SK-N-SH (cell line): ENCODE measurements at regions not wholly inside any gene's neighbourhood (a gene's known extent, or its start where the extent isn't known, plus 50 kb on each side); places are given as distances from the start of the nearest gene placed in this dataset.

ENCODE experiments used
- CTCF ChIA-PET: fragments of 300-600, 350-600 bp; formaldehyde crosslinking; extraction: SDS; loops from one replicate; lab custom pipeline; 2021; lab: Yijun Ruan, JAX
- POLR2A ChIA-PET: fragments of 350-600 bp; sonication (Branson Sonifier 250); formaldehyde crosslinking; extraction: SDS; loops from one replicate; lab custom pipeline; 2020; ENCODE audit warnings: antibody characterized with exemption, inconsistent platforms; lab: Yijun Ruan, JAX
- DNase-seq: peaks from one replicate; pipeline ENCODE4 v3.0.0; 2012
- H2AFZ ChIP-seq: fragments of 200-600 bp; sonication (generic); 2 replicates; pipeline ENCODE4 v1.8.1; 2016; ENCODE audit warnings: antibody characterized with exemption, mild to moderate bottlenecking, low read depth
- H3F3A ChIP-seq: fragments of 200-600 bp; sonication (generic); replicated peaks from 2 replicates; pipeline ENCODE3; 2016; ENCODE audit warnings: antibody characterized with exemption, mild to moderate bottlenecking; ENCODE audit not compliant: insufficient read depth
- H3K27ac ChIP-seq, 2 experiments: fragments of 200-500 bp in 1 of 2; fragments of 200-600 bp in 1 of 2; sonication (Bioruptor generic) in 1 of 2; sonication (generic), shearing (Covaris generic) in 1 of 2; 2 replicates each; pipeline versions ENCODE4 v1.5.1 to v1.6.1; 2014 to 2016; ENCODE audit warnings: low read depth in 2 of 2, inconsistent platforms in 1 of 2, low read length in 1 of 2, mild to moderate bottlenecking in 1 of 2, mixed read lengths in 1 of 2
- H3K27me3 ChIP-seq: fragments of 200-600 bp; sonication (generic), shearing (Covaris generic); 2 replicates; pipeline ENCODE4 v1.6.1; 2016; ENCODE audit warnings: mixed run types; ENCODE audit not compliant: insufficient read depth
- H3K36me3 ChIP-seq, 2 experiments: fragments of 200-500 bp in 1 of 2; fragments of 200-600 bp in 1 of 2; sonication (Bioruptor generic) in 1 of 2; sonication (generic) in 1 of 2; replicated peaks in 1 of 2; 2 replicates each; pipeline versions ENCODE3 to v1.5.1; 2014 to 2016; ENCODE audit warnings: low read length in 1 of 2, mild to moderate bottlenecking in 1 of 2; ENCODE audit not compliant: insufficient read depth in 2 of 2, control insufficient read depth in 1 of 2
- H3K4me1 ChIP-seq, 2 experiments: fragments of 200-500 bp in 1 of 2; fragments of 200-600 bp in 1 of 2; sonication (Bioruptor generic) in 1 of 2; sonication (generic), shearing (Covaris generic) in 1 of 2; 2 replicates each; pipeline versions ENCODE4 v1.5.1 to v1.6.1; 2014 to 2016; ENCODE audit warnings: low read depth in 1 of 2, low read length in 1 of 2, mixed run types in 1 of 2; ENCODE audit not compliant: insufficient read depth in 2 of 2, control insufficient read depth in 1 of 2
- H3K4me2 ChIP-seq: fragments of 200-600 bp; sonication (generic), shearing (Covaris generic); 2 replicates; pipeline ENCODE4 v1.6.1; 2017; ENCODE audit warnings: mixed run types
- H3K4me3 ChIP-seq, 2 experiments: fragments of 200-500 bp in 1 of 2; fragments of 200-600 bp in 1 of 2; sonication (Bioruptor generic) in 1 of 2; sonication (generic), shearing (Covaris generic) in 1 of 2; 2 replicates each; pipeline versions ENCODE4 v1.5.1 to v1.8.1; 2014 to 2016; ENCODE audit warnings: low read depth in 2 of 2, inconsistent platforms in 1 of 2, low read length in 1 of 2, mild to moderate bottlenecking in 1 of 2, mixed read lengths in 1 of 2, moderate library complexity in 1 of 2
- H3K79me2 ChIP-seq: fragments of 200-600 bp; sonication (generic); 2 replicates; pipeline ENCODE4 v1.8.1; 2017; ENCODE audit warnings: mild to moderate bottlenecking; ENCODE audit not compliant: insufficient read depth
- H3K9ac ChIP-seq: fragments of 200-600 bp; sonication (generic); 2 replicates; pipeline ENCODE4 v1.6.1; 2017; ENCODE audit warnings: mixed run types
- H3K9me2 ChIP-seq: fragments of 200-600 bp; sonication (generic); 2 replicates; pipeline ENCODE4 v1.6.1; 2017; ENCODE audit warnings: mixed run types
- H3K9me3 ChIP-seq: fragments of 200-600 bp; sonication (generic); 2 replicates; pipeline ENCODE4 v1.6.1; 2017; ENCODE audit warnings: mixed run types, mild to moderate bottlenecking, moderate library complexity
- H4K20me1 ChIP-seq: fragments of 200-600 bp; sonication (generic); 2 replicates; pipeline ENCODE4 v1.6.1; 2017; ENCODE audit warnings: mild to moderate bottlenecking, mixed run types; ENCODE audit not compliant: insufficient read depth
- EZH2phosphoT487 ChIP-seq: fragments of 200-600 bp; sonication (generic); IDR thresholded peaks from 2 replicates; pipeline ENCODE4 v1.6.1; 2017; ENCODE audit warnings: low read depth, mixed run types, mild to moderate bottlenecking, antibody characterized with exemption, moderate library complexity, borderline replicate concordance
- GABPA ChIP-seq: IDR thresholded peaks from 2 replicates; pipeline ENCODE4 v1.4.0; 2012; ENCODE audit warnings: low read depth, mild to moderate bottlenecking
- GATA2 ChIP-seq: sonication (generic); formaldehyde crosslinking; IDR thresholded peaks from 2 replicates; pipeline ENCODE4 v1.5.0; 2020; ENCODE audit warnings: mild to moderate bottlenecking, missing genetic modification reagents
- MXI1 ChIP-seq: IDR thresholded peaks from 2 replicates; pipeline ENCODE4 v1.6.1; 2012; ENCODE audit warnings: mild to moderate bottlenecking, low read depth, low read length, improper control_type of control experiment
- POLR2AphosphoS5 ChIP-seq: IDR thresholded peaks from 2 replicates; pipeline ENCODE4 v1.6.1; 2012; ENCODE audit warnings: low read depth, low read length
- SMC3 ChIP-seq: IDR thresholded peaks from 2 replicates; pipeline ENCODE4 v1.6.1; 2012; ENCODE audit warnings: low read depth, low read length, improper control_type of control experiment
- TAF1 ChIP-seq: IDR thresholded peaks from 2 replicates; pipeline ENCODE4 v1.6.1; 2012; ENCODE audit warnings: low read depth, mild to moderate bottlenecking, low read length, moderate library complexity, borderline replicate concordance
- TCF12 ChIP-seq: IDR thresholded peaks from 2 replicates; pipeline ENCODE4 v1.4.0; 2012
- YY1 ChIP-seq: IDR thresholded peaks from 2 replicates; pipeline ENCODE4 v1.4.0; 2012; ENCODE audit warnings: low read depth, mild to moderate bottlenecking
- ZBTB33 ChIP-seq: IDR thresholded peaks from 2 replicates; pipeline ENCODE4 v1.4.0; 2012; ENCODE audit warnings: low read depth, borderline replicate concordance
- WGBS: methylation state at CpG from one replicate; pipeline ENCODE4 v1.1.6; 2017; ENCODE audit warnings: low lambda C conversion rate; 5-methylcytosine and 5-hydroxymethylcytosine counted together
- TF ChIP-seq, protein P1 (sequence below): fragments of 200-600 bp; sonication (generic); IDR thresholded peaks from 2 replicates; pipeline ENCODE4 v1.6.1; 2017; ENCODE audit warnings: antibody characterized with exemption, mild to moderate bottlenecking, moderate library complexity
- TF ChIP-seq, protein P2 (sequence below): IDR thresholded peaks from 2 replicates; pipeline ENCODE4 v1.4.0; 2012; ENCODE audit warnings: low read depth, borderline replicate concordance
- TF ChIP-seq, protein P3 (sequence below): IDR thresholded peaks from 2 replicates; pipeline ENCODE4; 2012
- TF ChIP-seq, protein P4 (sequence below): fragments of 150-350 bp; IDR thresholded peaks from 2 replicates; pipeline ENCODE4 v1.6.1; 2016; ENCODE audit warnings: mild to moderate bottlenecking, low read depth, low read length
- TF ChIP-seq, protein P5 (sequence below): IDR thresholded peaks from 2 replicates; pipeline ENCODE4 v1.4.0; 2012; ENCODE audit warnings: low read depth

GRCh38 chr10:63887023-63887589 lies 365.9 kb downstream of the REEP3 start:
- POLR2A ChIA-PET: no interaction called here
- WGBS: 87% methylated on average over 11 of the region's 11 CpGs
- H3K9ac ChIP-seq: no peak overlapping the region
- no peak for TF ChIP-seq ZBTB33
- TF ChIP-seq, protein P1, sequence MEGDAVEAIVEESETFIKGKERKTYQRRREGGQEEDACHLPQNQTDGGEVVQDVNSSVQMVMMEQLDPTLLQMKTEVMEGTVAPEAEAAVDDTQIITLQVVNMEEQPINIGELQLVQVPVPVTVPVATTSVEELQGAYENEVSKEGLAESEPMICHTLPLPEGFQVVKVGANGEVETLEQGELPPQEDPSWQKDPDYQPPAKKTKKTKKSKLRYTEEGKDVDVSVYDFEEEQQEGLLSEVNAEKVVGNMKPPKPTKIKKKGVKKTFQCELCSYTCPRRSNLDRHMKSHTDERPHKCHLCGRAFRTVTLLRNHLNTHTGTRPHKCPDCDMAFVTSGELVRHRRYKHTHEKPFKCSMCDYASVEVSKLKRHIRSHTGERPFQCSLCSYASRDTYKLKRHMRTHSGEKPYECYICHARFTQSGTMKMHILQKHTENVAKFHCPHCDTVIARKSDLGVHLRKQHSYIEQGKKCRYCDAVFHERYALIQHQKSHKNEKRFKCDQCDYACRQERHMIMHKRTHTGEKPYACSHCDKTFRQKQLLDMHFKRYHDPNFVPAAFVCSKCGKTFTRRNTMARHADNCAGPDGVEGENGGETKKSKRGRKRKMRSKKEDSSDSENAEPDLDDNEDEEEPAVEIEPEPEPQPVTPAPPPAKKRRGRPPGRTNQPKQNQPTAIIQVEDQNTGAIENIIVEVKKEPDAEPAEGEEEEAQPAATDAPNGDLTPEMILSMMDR: no peak; the same call in 1 of the 2 replicates
- no peak for TF ChIP-seq MXI1
- no peak for TF ChIP-seq GABPA
- no peak for TF ChIP-seq TAF1
- TF ChIP-seq YY1: no peak
- no peak overlapping the region for H2AFZ ChIP-seq
- H3K4me1 ChIP-seq: no peaks in the 10 kb centered on the region
- no peak overlapping the region for H3K27ac ChIP-seq
- CTCF ChIA-PET: interaction anchor here (0.9 to 1.9 kb wide), 3 partner anchors 15 to 90 kb away, joined by 4 to 12 read pairs (median 7); no protein-coding TSS in a partner anchor
- no peaks in the 10 kb centered on the region for H3K79me2 ChIP-seq
- H3K9me3 ChIP-seq: no peaks in the 10 kb centered on the region
- H3K4me3 ChIP-seq: no peak overlapping the region
- H4K20me1 ChIP-seq: no peaks in the 10 kb centered on the region
- H3K4me2 ChIP-seq: no peak overlapping the region
- no peak for DNase-seq
- H3K27me3 ChIP-seq: no peaks in the 10 kb centered on the region
- H3K9me2 ChIP-seq: no peaks in the 10 kb centered on the region
- no peaks in the 10 kb centered on the region for H3F3A ChIP-seq
- H3K36me3 ChIP-seq: no peaks in the 10 kb centered on the region

- no peaks in the 10 kb centered on the region for H3F3A ChIP-seq
- H3K27me3 ChIP-seq: no peaks in the 10 kb centered on the region
- CTCF ChIA-PET: interaction anchor here (1.9 kb wide), 1 partner anchor 21 kb away, joined by 12 read pairs; no protein-coding TSS in a partner anchor
- H3K9me2 ChIP-seq: no peaks in the 10 kb centered on the region
- no peak for DNase-seq
- H3K36me3 ChIP-seq: no peaks in the 10 kb centered on the region
- no peak overlapping the region for H3K4me2 ChIP-seq
- H3K4me1 ChIP-seq: no peaks in the 10 kb centered on the region
- POLR2A ChIA-PET: no interaction called here
- H3K9me3 ChIP-seq: no peaks in the 10 kb centered on the region
- WGBS: 58% methylated on average over 5 of the region's 5 CpGs
- H3K4me3 ChIP-seq: no peak overlapping the region
- no peak overlapping the region for H3K27ac ChIP-seq
- H4K20me1 ChIP-seq: no peaks in the 10 kb centered on the region
- no peak overlapping the region for H2AFZ ChIP-seq
- H3K79me2 ChIP-seq: no peaks in the 10 kb centered on the region
- H3K9ac ChIP-seq: no peak overlapping the region
- TF ChIP-seq, protein P2, sequence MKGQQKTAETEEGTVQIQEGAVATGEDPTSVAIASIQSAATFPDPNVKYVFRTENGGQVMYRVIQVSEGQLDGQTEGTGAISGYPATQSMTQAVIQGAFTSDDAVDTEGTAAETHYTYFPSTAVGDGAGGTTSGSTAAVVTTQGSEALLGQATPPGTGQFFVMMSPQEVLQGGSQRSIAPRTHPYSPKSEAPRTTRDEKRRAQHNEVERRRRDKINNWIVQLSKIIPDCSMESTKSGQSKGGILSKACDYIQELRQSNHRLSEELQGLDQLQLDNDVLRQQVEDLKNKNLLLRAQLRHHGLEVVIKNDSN: no peak
- TF ChIP-seq, protein P3, sequence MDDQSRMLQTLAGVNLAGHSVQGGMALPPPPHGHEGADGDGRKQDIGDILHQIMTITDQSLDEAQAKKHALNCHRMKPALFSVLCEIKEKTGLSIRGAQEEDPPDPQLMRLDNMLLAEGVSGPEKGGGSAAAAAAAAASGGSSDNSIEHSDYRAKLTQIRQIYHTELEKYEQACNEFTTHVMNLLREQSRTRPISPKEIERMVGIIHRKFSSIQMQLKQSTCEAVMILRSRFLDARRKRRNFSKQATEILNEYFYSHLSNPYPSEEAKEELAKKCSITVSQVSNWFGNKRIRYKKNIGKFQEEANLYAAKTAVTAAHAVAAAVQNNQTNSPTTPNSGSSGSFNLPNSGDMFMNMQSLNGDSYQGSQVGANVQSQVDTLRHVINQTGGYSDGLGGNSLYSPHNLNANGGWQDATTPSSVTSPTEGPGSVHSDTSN: no peak
- TF ChIP-seq EZH2phosphoT487: no peak
- TF ChIP-seq TCF12: no peak
- no peak for TF ChIP-seq GATA2
- TF ChIP-seq, protein P1: no peak
- TF ChIP-seq SMC3: no peak
- no peak for TF ChIP-seq POLR2AphosphoS5
- TF ChIP-seq, protein P4, sequence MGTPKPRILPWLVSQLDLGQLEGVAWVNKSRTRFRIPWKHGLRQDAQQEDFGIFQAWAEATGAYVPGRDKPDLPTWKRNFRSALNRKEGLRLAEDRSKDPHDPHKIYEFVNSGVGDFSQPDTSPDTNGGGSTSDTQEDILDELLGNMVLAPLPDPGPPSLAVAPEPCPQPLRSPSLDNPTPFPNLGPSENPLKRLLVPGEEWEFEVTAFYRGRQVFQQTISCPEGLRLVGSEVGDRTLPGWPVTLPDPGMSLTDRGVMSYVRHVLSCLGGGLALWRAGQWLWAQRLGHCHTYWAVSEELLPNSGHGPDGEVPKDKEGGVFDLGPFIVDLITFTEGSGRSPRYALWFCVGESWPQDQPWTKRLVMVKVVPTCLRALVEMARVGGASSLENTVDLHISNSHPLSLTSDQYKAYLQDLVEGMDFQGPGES: no peak
- TF ChIP-seq, protein P5, sequence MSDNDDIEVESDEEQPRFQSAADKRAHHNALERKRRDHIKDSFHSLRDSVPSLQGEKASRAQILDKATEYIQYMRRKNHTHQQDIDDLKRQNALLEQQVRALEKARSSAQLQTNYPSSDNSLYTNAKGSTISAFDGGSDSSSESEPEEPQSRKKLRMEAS: no peak
Measured at GRCh38 chr10:63887600-63888370, 366.6 kb downstream of the REEP3 start.
